ENCODE measurements at regions not wholly inside any gene's neighbourhood (a gene's known extent, or its start where the extent isn't known, plus 50 kb on each side); places are given as distances from the start of the nearest gene placed in this dataset.

- no peaks in the 10 kb centered on the region for H3K36me3 ChIP-seq
- H3K4me1 ChIP-seq (replicated peaks), result no peaks in the 10 kb centered on the region
- H3K27me3 ChIP-seq (replicated peaks; ENCODE audit: insufficient read depth), result no peaks in the 10 kb centered on the region
- intact Hi-C loops (cut with DNase I), result no loop called here
- H3K9me3 ChIP-seq, result no peaks in the 10 kb centered on the region
- no peak for DNase-seq (ENCODE audit: low spot score)
- TF ChIP-seq POLR2A (IDR thresholded peaks at IDR 0.05), result no peak
- TF ChIP-seq POLR2AphosphoS5 (IDR thresholded peaks at IDR 0.05), result no peak
- no peak for TF ChIP-seq CTCF (IDR thresholded peaks at IDR 0.05)
- H3K4me3 ChIP-seq, result no peak overlapping the region
- WGBS, result 60% methylated on average over 4 of the region's 4 CpGs
- no peak overlapping the region for H3K27ac ChIP-seq
Measured at GRCh38 chr21:17671733-17672132, 59.0 kb upstream of the BTG3 start.

GRCh38 chr21:17668479-17669140 is 55.9 kb upstream of the BTG3 start:
- DNase-seq (ENCODE audit: low spot score), result no peak
- Histone ChIP-seq H3K27me3 (replicated peaks; ENCODE audit: insufficient read depth) (no peaks in the 10 kb centered on the region), H3K36me3 (no peaks in the 10 kb centered on the region), H3K4me3 (no peak overlapping the region), H3K9me3 (no peaks in the 10 kb centered on the region), H3K27ac (no peak overlapping the region), H3K4me1 (replicated peaks) (no peaks in the 10 kb centered on the region)
- intact Hi-C loops (cut with DNase I), result no loop called here
- 82% methylated on average over 5 of the region's 5 CpGs for WGBS
- TF ChIP-seq CTCF (IDR thresholded peaks at IDR 0.05), result no peak

- intact Hi-C loops (cut with DNase I), result no loop called here
- H3K4me1 ChIP-seq (replicated peaks), result no peaks in the 10 kb centered on the region
Measured at GRCh38 chr21:17667256-17667655, 54.6 kb upstream of the BTG3 start.

More at GRCh38 chr21:17667256-17667655, 54.6 kb upstream of the BTG3 start:
- Histone ChIP-seq H3K27me3 (replicated peaks; ENCODE audit: insufficient read depth) (no peaks in the 10 kb centered on the region), H3K4me3 (no peak overlapping the region), H3K36me3 (no peaks in the 10 kb centered on the region), H3K27ac (no peak overlapping the region), H3K9me3 (no peaks in the 10 kb centered on the region)
- 55% methylated on average over 5 of the region's 5 CpGs for WGBS
- DNase-seq (ENCODE audit: low spot score), result no peak
- no peak for TF ChIP-seq CTCF (IDR thresholded peaks at IDR 0.05)

All from prostate gland (tissue), 2 donors.